ENCODE measurements at regions not wholly inside any gene's neighbourhood (a gene's known extent, or its start where the extent isn't known, plus 50 kb on each side); places are given as distances from the start of the nearest gene placed in this dataset.

- TF ChIP-seq CTCF (conservative IDR thresholded peaks at IDR 0.05) (no peak), EZH2 (IDR thresholded peaks at IDR 0.05; ENCODE audit: low read depth) (no peak)
Measured at GRCh38 chr3:13265507-13265906, 154.6 kb downstream of the NUP210 start.
